ENCODE measurements at regions not wholly inside any gene's neighbourhood (a gene's known extent, or its start where the extent isn't known, plus 50 kb on each side); places are given as distances from the start of the nearest gene placed in this dataset.
"Not testable (repeated sequence)": the region's sequence is repeated elsewhere in the genome, so short reads cannot be mapped to it uniquely, and the experiment has no call there.

DNA sequence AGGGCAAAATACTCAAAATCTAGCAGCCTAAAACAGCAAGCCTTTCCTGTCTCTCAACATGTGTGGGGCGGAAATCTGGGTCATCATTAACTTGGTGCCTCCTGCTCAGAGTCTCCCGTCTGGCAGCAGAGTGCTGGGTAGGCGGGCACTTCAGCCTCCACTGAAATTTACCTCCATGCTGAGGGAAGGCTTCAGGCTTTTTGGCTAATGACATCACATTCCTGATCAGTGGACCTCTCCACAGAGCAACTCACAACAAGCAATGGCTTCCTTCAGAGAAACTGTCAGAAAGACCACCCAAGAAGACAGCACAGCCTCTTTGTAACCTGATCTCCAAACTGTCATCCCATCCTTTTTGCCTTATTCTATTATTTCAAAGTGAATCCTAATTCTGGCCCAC lies 1109.0 kb downstream of the UQCRFS1 start:
- no peak for DNase-seq (ENCODE audit: low read depth)
- no peak for TF ChIP-seq POLR2A (IDR thresholded peaks at IDR 0.05; ENCODE audit: extremely low read depth, insufficient read length)
- TF ChIP-seq, protein P1, sequence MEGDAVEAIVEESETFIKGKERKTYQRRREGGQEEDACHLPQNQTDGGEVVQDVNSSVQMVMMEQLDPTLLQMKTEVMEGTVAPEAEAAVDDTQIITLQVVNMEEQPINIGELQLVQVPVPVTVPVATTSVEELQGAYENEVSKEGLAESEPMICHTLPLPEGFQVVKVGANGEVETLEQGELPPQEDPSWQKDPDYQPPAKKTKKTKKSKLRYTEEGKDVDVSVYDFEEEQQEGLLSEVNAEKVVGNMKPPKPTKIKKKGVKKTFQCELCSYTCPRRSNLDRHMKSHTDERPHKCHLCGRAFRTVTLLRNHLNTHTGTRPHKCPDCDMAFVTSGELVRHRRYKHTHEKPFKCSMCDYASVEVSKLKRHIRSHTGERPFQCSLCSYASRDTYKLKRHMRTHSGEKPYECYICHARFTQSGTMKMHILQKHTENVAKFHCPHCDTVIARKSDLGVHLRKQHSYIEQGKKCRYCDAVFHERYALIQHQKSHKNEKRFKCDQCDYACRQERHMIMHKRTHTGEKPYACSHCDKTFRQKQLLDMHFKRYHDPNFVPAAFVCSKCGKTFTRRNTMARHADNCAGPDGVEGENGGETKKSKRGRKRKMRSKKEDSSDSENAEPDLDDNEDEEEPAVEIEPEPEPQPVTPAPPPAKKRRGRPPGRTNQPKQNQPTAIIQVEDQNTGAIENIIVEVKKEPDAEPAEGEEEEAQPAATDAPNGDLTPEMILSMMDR (IDR thresholded peaks at IDR 0.05; ENCODE audit: low read depth, low read length): no peak
- TF ChIP-seq, protein P2, sequence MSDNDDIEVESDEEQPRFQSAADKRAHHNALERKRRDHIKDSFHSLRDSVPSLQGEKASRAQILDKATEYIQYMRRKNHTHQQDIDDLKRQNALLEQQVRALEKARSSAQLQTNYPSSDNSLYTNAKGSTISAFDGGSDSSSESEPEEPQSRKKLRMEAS (IDR thresholded peaks at IDR 0.05; ENCODE audit: low read depth, low read length): no peak
- H3K4me3 ChIP-seq (ENCODE audit: low read depth, low read length): no peak overlapping the region

DNA sequence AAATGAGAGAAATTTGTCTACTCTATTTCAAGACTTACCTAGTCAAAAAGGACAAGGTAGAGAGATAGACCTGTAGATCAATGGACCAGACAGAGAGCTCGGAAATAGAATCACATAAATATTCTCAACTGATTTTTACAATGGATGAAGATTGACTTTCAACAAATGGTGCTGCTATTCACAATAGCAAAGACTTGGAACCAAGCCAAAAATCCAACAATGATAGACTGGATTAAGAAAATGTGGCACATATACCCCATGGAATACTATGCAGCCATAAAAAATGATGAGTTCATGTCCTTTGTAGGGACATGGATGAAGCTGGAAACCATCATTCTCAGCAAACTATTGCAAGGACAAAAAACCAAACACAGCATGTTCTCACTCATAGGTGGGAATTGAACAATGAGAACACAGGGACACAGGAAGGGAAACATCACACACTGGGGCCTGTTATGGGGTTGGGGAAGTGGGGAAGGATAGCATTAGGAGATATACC lies 1128.2 kb downstream of the UQCRFS1 start:
- not testable (repeated sequence) for DNase-seq (ENCODE audit: low read depth); H3K4me3 ChIP-seq (ENCODE audit: low read depth, low read length)

GRCh38 chr19:28076628-28077027 lies 1136.3 kb downstream of the UQCRFS1 start:
- TF ChIP-seq, protein P2 (IDR thresholded peaks at IDR 0.05; ENCODE audit: low read depth, low read length): no peak
- TF ChIP-seq, protein P1 (IDR thresholded peaks at IDR 0.05; ENCODE audit: low read depth, low read length): no peak
- TF ChIP-seq POLR2A (IDR thresholded peaks at IDR 0.05; ENCODE audit: extremely low read depth, insufficient read length) (no peak), MYC (IDR thresholded peaks at IDR 0.05; ENCODE audit: low read depth, low read length) (no peak)
- no peak for DNase-seq (ENCODE audit: low read depth)
- no peak overlapping the region for H3K4me3 ChIP-seq (ENCODE audit: low read depth, low read length)

- TF ChIP-seq, protein P1 (IDR thresholded peaks at IDR 0.05; ENCODE audit: low read depth, low read length): no peak
- TF ChIP-seq POLR2A (IDR thresholded peaks at IDR 0.05; ENCODE audit: extremely low read depth, insufficient read length) (no peak), MYC (IDR thresholded peaks at IDR 0.05; ENCODE audit: low read depth, low read length) (no peak)
- TF ChIP-seq, protein P2 (IDR thresholded peaks at IDR 0.05; ENCODE audit: low read depth, low read length): no peak
- no peak overlapping the region for H3K4me3 ChIP-seq (ENCODE audit: low read depth, low read length)
- no peak for DNase-seq (ENCODE audit: low read depth)
Measured at GRCh38 chr19:28075229-28075628, 1137.7 kb downstream of the UQCRFS1 start.

DNA sequence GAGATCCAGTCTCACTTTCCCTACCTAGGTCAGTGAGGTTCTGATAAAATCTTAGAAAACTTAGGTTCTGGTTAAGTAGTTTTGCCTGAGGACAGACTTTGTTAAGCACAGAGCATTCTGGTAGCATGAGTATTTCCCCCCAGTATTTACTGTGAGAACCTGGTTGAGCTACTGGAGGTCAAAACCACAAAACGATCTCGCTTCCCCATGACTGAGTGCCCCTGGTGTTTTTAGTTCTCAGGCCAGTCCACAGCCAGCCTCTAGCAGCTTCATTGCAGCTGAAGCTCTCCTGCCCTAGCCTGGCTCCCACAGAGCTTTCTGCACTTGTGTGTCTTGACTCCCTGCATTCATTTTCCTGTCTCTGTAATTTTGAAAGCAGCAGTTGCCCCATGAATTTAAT lies 1138.2 kb downstream of the UQCRFS1 start:
- DNase-seq (ENCODE audit: low read depth): no peak
- TF ChIP-seq, protein P1 (IDR thresholded peaks at IDR 0.05; ENCODE audit: low read depth, low read length): no peak
- TF ChIP-seq POLR2A (IDR thresholded peaks at IDR 0.05; ENCODE audit: extremely low read depth, insufficient read length) (no peak), MYC (IDR thresholded peaks at IDR 0.05; ENCODE audit: low read depth, low read length) (no peak)
- TF ChIP-seq, protein P2 (IDR thresholded peaks at IDR 0.05; ENCODE audit: low read depth, low read length): no peak
- no peak overlapping the region for H3K4me3 ChIP-seq (ENCODE audit: low read depth, low read length)

GRCh38 chr19:28067882-28068281 lies 1145.1 kb downstream of the UQCRFS1 start:
- no peak for DNase-seq (ENCODE audit: low read depth)
- TF ChIP-seq, protein P2 (IDR thresholded peaks at IDR 0.05; ENCODE audit: low read depth, low read length): no peak
- TF ChIP-seq, protein P1 (IDR thresholded peaks at IDR 0.05; ENCODE audit: low read depth, low read length): no peak
- no peak overlapping the region for H3K4me3 ChIP-seq (ENCODE audit: low read depth, low read length)
